Adrenal gland (tissue), 9 donors: ENCODE measurements at regions not wholly inside any gene's neighbourhood (a gene's known extent, or its start where the extent isn't known, plus 50 kb on each side); places are given as distances from the start of the nearest gene placed in this dataset.
A peak's percentile ranks its signal among the peaks of the same experiment; 100 is the strongest.

ENCODE experiments used
- DNase-seq, 7 donors: peaks; one replicate each; pipeline ENCODE4 v3.0.0-alpha.2; 2019 to 2020
- H3K27ac ChIP-seq, 5 donors: fragments of 200-600 bp; sonication (generic) in 4 of 5; 1 replicate in 3 of 5; 2 replicates in 2 of 5; pipeline versions ENCODE4 v1.5.1 to v1.8.0; 2016 to 2020; ENCODE audit warnings: mild to moderate bottlenecking in 1 of 5
- H3K27me3 ChIP-seq: fragments of 200-600 bp; 2 replicates; pipeline ENCODE4 v1.8.0; 2021
- H3K36me3 ChIP-seq, 2 donors: fragments of 200-600 bp; replicated peaks in 1 of 2; 1 replicate in 1 of 2; 2 replicates in 1 of 2; pipeline versions ENCODE4 v1.5.1 to v1.8.0; 2018 to 2022
- H3K4me1 ChIP-seq, 2 donors: fragments of 200-600 bp; replicated peaks in 1 of 2; 1 replicate in 1 of 2; 2 replicates in 1 of 2; pipeline versions ENCODE4 v1.5.1 to v1.8.0; 2018 to 2021
- H3K4me3 ChIP-seq, 4 donors: fragments of 200-600 bp; sonication (generic) in 3 of 4; one replicate each; pipeline ENCODE4 v1.5.1; 2016 to 2018
- H3K9me3 ChIP-seq, 3 donors: fragments of 200-600 bp; sonication (generic) in 1 of 3; replicated peaks in 1 of 3; 1 replicate in 2 of 3; 2 replicates in 1 of 3; pipeline versions ENCODE4 v1.5.1 to v1.8.0; 2016 to 2021
- POLR2A ChIP-seq, 2 donors: fragments of 450-650 bp; IDR thresholded peaks; one replicate each; pipeline ENCODE4 v1.6.1; 2017; ENCODE audit warnings: antibody characterized with exemption in 2 of 2, mild to moderate bottlenecking in 2 of 2, moderate library complexity in 1 of 2
- WGBS, 4 donors: extraction: QIAGEN DNeasy Blood & Tissue Kit in 2 of 4; methylation state at CpG; one replicate each; pipeline versions ENCODE4 v1.1.5 to v1.1.7; 2013 to 2017; 5-methylcytosine and 5-hydroxymethylcytosine counted together
- intact Hi-C, 2 donors: fragments of 100-400 bp; cut with DNase I; formaldehyde crosslinking; loops; one replicate each; pipeline versions ENCODE4 v1.14.1 to v1.15.0; 2022 to 2023
- TF ChIP-seq, protein P1 (sequence below), 6 experiments: fragments of 450-650 bp in 4 of 6; fragments of 200-600 bp in 2 of 6; sonication (generic) in 1 of 6; IDR thresholded peaks; 1 replicate in 5 of 6; 2 replicates in 1 of 6; pipeline versions ENCODE4 v1.5.1 to v1.8.0; 2016 to 2021; ENCODE audit warnings: antibody characterized with exemption in 6 of 6, mild to moderate bottlenecking in 2 of 6, moderate library complexity in 1 of 6
- donor health status: healthy with polysubstance abuse.
- donor health status: Bipolar disorder and iron deficiency.
- donor health status: DM: yes; HTN: yes; CAD: no.
- donor health status: DM: no; HTN: no; CAD: no.
- donor health status: DM: no; HTN: no; CAD: no.

DNA sequence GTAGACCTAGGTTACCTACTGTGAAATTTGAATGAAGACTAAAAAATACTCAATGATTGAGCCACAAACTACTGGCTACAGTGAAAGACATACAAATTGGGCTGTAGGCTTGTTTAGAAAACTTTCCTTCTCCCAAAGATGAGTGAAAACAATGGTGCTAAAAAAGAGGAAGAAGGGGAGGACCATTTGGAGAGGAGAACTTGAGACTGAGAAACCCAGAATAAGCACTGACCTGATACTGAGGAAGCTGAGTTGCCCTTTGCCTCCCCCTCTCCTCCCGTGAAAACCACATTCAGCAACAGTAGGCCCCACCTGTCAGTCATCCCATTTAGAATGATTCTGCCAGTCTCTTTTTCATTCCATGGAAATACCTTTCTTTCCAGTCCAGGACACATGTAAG, 484.0 kb upstream of the TGFBR2 start:
- TF ChIP-seq, protein P1, sequence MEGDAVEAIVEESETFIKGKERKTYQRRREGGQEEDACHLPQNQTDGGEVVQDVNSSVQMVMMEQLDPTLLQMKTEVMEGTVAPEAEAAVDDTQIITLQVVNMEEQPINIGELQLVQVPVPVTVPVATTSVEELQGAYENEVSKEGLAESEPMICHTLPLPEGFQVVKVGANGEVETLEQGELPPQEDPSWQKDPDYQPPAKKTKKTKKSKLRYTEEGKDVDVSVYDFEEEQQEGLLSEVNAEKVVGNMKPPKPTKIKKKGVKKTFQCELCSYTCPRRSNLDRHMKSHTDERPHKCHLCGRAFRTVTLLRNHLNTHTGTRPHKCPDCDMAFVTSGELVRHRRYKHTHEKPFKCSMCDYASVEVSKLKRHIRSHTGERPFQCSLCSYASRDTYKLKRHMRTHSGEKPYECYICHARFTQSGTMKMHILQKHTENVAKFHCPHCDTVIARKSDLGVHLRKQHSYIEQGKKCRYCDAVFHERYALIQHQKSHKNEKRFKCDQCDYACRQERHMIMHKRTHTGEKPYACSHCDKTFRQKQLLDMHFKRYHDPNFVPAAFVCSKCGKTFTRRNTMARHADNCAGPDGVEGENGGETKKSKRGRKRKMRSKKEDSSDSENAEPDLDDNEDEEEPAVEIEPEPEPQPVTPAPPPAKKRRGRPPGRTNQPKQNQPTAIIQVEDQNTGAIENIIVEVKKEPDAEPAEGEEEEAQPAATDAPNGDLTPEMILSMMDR (IDR thresholded peaks at IDR 0.05), result no peak
- no peak for TF ChIP-seq POLR2A (IDR thresholded peaks at IDR 0.05)
- Histone ChIP-seq H3K36me3 (no peaks in the 10 kb centered on the region), H3K27ac (no peak overlapping the region), H3K4me1 (no peaks in the 10 kb centered on the region), H3K27me3 (no peaks in the 10 kb centered on the region), H3K9me3 (no peaks in the 10 kb centered on the region), H3K4me3 (no peak overlapping the region)
- 46 to 62% (median 59%) methylated on average over 1 of the region's 1 CpG for WGBS, 4 donors
- DNase-seq, result no peak
- intact Hi-C loops, result no loop called here

DNA sequence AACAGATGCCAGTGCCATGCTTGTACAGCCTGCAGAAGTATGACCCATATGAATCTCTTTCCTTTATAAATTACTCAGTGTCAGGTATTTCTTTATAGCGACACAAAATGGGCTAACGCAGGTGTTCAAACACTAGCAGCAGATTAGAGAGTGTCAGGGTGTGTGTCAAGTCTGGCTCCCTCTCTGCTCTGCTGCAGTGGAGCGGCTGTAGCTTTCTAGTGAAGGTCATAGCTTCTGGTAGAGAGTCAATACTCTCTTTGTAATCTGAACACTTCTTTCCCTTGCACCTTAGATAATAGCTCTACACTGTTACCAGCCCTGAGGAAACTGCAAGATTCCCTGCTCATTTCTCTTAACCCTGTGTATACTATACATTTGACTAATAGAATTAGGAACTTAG, 483.2 kb upstream of the TGFBR2 start:
- WGBS, 4 donors, result 91 to 93% (median 93%) methylated on average over 3 of the region's 3 CpGs
- no peaks in the 10 kb centered on the region for H3K27me3 ChIP-seq
- H3K36me3 ChIP-seq, result no peaks in the 10 kb centered on the region
- H3K4me3 ChIP-seq, result no peak overlapping the region
- intact Hi-C loops, result no loop called here
- no peak for TF ChIP-seq POLR2A (IDR thresholded peaks at IDR 0.05)
- TF ChIP-seq, protein P1 (IDR thresholded peaks at IDR 0.05), result no peak
- no peaks in the 10 kb centered on the region for H3K4me1 ChIP-seq
- no peak overlapping the region for H3K27ac ChIP-seq
- no peak for DNase-seq
- no peaks in the 10 kb centered on the region for H3K9me3 ChIP-seq

DNA sequence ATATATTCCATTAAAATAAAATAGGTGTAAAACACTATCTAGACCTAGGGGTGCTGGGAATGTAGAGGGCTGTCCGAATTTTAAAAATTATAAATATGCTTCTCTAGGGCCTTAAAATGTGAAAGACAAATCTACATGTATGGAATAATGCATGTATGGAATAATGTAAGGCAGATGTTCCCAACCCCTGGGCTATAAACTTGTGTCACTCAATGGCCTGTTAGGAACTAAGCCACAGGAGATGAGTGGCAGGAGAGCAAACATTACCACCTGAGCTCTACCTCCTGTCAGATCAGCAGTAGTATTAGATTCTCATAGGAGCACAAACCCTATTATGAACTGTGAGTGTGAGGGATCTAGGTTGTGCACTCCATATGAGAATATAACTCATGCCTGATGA, 482.6 kb upstream of the TGFBR2 start:
- H3K4me1 ChIP-seq, result no peaks in the 10 kb centered on the region
- DNase-seq, result no peak
- H3K9me3 ChIP-seq, result no peaks in the 10 kb centered on the region
- intact Hi-C loops, result no loop called here
- H3K36me3 ChIP-seq, result no peaks in the 10 kb centered on the region
- H3K4me3 ChIP-seq, result no peak overlapping the region
- no peak overlapping the region for H3K27ac ChIP-seq
- TF ChIP-seq POLR2A (IDR thresholded peaks at IDR 0.05), result no peak
- TF ChIP-seq, protein P1 (IDR thresholded peaks at IDR 0.05), result no peak
- WGBS, 4 donors, result 74 to 87% (median 83%) methylated on average over 1 of the region's 1 CpG
- H3K27me3 ChIP-seq, result no peaks in the 10 kb centered on the region

DNA sequence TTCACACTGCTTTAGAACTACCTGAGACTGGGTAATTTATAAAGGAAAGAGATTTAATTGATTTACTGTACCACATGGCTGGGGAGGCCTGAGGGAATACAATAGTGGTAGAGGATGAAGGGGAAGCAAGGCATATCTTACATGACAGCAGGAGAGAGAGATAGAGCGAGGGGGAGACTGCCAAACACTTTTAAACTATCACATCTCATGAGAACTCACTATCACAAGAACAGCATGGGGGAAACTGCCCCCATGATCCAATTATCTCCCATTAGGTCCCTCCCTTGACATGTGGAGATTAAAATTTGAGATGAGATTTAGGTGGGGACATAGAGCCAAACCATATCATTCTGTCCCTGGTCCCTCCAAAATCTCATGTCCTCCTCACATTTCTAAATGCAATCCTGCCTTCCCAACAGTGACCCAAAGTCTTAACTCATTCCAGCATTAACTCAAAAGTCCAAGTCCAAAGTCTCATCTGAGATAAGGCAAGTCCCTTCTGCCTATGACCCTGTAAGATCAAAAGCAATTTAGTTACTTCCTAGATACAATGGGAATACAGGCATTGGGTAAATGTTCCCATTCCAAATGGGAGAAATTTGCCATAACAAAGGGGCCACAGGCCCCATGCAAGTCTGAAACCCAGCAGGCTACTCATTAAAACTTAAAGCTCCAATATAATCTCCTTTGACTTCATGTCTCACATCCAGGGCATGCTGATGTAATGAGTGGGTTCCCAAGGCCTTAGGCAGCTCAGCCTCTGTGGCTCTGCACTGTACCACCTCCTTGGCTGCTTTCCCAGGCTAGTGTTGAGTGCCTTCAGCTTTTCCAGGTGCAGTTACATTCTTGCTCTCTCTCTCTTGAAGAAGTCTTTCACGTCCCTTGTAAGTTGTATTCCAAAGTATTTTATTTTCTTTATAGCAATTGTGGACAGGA, 481.7 kb upstream of the TGFBR2 start:
- Histone ChIP-seq H3K27me3 (no peaks in the 10 kb centered on the region), H3K4me3 (no peak overlapping the region), H3K9me3 (no peaks in the 10 kb centered on the region), H3K27ac (no peak overlapping the region), H3K4me1 (no peaks in the 10 kb centered on the region), H3K36me3 (no peaks in the 10 kb centered on the region)
- no peak for TF ChIP-seq POLR2A (IDR thresholded peaks at IDR 0.05)
- TF ChIP-seq, protein P1 (IDR thresholded peaks at IDR 0.05), result no peak
- 60 to 81% (median 78%) methylated on average over 2 of the region's 2 CpGs for WGBS, 4 donors
- peak; percentile 12 to 62 (median 25) for DNase-seq
- intact Hi-C loops, result no loop called here
